H1 (cell line): ENCODE measurements at regions not wholly inside any gene's neighbourhood (a gene's known extent, or its start where the extent isn't known, plus 50 kb on each side); places are given as distances from the start of the nearest gene placed in this dataset.

Source experiments
- CTCF ChIA-PET: fragments of 300-600 bp; sonication (Branson Sonifier 250); formaldehyde crosslinking; loops from one replicate; lab custom pipeline; 2021; ENCODE audit not compliant: partially characterized antibody; lab: Charles Lee
- POLR2A ChIA-PET: fragments of 300-600 bp; sonication (Branson Sonifier 250); formaldehyde crosslinking; loops from one replicate; lab custom pipeline; 2021; ENCODE audit warnings: inconsistent platforms; ENCODE audit not compliant: partially characterized antibody; lab: Charles Lee
- DNase-seq, 2 experiments: peaks; one replicate each; pipeline versions ENCODE4 v3.0.0 to v3.0.0-alpha.2; 2010 to 2022; ENCODE audit warnings: low spot score in 2 of 2, low read depth in 1 of 2, mixed read lengths in 1 of 2
- FAIRE-seq: peaks from 2 replicates; lab custom pipeline; 2011; peaks lifted over from hg19 to GRCh38; lab: Jason Lieb, UNC
- H2AFZ ChIP-seq: 2 replicates; pipeline ENCODE4 v1.8.1; 2012; ENCODE audit warnings: low read length, inconsistent platforms
- H2AK5ac ChIP-seq: 2 replicates; pipeline ENCODE4 v1.6.1; 2013; ENCODE audit warnings: low read depth, low read length
- H2BK120ac ChIP-seq: replicated peaks from 2 replicates; pipeline ENCODE3; 2013; ENCODE audit warnings: low read depth, low read length, inconsistent platforms
- H2BK12ac ChIP-seq: 2 replicates; pipeline ENCODE4 v1.6.1; 2013; ENCODE audit warnings: low read depth, low read length
- H2BK15ac ChIP-seq: 2 replicates; pipeline ENCODE4 v1.6.1; 2013; ENCODE audit warnings: low read length
- H2BK20ac ChIP-seq: 2 replicates; pipeline ENCODE4 v1.6.1; 2013; ENCODE audit warnings: low read length
- H2BK5ac ChIP-seq: 2 replicates; pipeline ENCODE4 v1.6.1; 2013; ENCODE audit warnings: low read depth, low read length
- H3K14ac ChIP-seq: 2 replicates; pipeline ENCODE4 v1.6.1; 2013; ENCODE audit warnings: inconsistent platforms; ENCODE audit not compliant: insufficient read length
- H3K18ac ChIP-seq: 2 replicates; pipeline ENCODE4 v1.6.1; 2013; ENCODE audit warnings: low read length; ENCODE audit errors: extremely low read depth
- H3K23ac ChIP-seq: 2 replicates; pipeline ENCODE4 v1.6.1; 2013; ENCODE audit warnings: inconsistent platforms; ENCODE audit not compliant: insufficient read length
- H3K23me2 ChIP-seq: 2 replicates; pipeline ENCODE4 v1.6.1; 2013; ENCODE audit warnings: low read depth, low read length
- H3K27ac ChIP-seq: 2 replicates; pipeline ENCODE4 v1.6.1; 2011; ENCODE audit warnings: low read depth, low read length, inconsistent platforms
- H3K27me3 ChIP-seq, 4 experiments: replicated peaks in 1 of 4; 1 replicate in 1 of 4; 2 replicates in 3 of 4; pipeline versions ENCODE4 v1.6.1 to v1.8.1; 2011 to 2013; ENCODE audit warnings: low read length in 3 of 4, mild to moderate bottlenecking in 3 of 4, inconsistent platforms in 2 of 4, mixed read lengths in 2 of 4, moderate library complexity in 1 of 4; ENCODE audit not compliant: control insufficient read depth in 3 of 4, insufficient read depth in 3 of 4; ENCODE audit errors: extremely low read depth in 1 of 4
- H3K36me3 ChIP-seq, 4 experiments: 2 replicates each; pipeline versions ENCODE4 v1.6.1 to v1.8.1; 2011 to 2013; ENCODE audit warnings: mild to moderate bottlenecking in 4 of 4, low read length in 3 of 4, moderate library complexity in 2 of 4, control low read depth in 1 of 4, inconsistent platforms in 1 of 4; ENCODE audit not compliant: insufficient read depth in 4 of 4, control insufficient read depth in 2 of 4
- H3K4ac ChIP-seq: replicated peaks from 2 replicates; pipeline ENCODE3; 2013; ENCODE audit warnings: low read length, low read depth, mixed read lengths, inconsistent platforms; ENCODE audit not compliant: insufficient read length
- H3K4me1 ChIP-seq, 4 experiments: replicated peaks in 1 of 4; 1 replicate in 1 of 4; 2 replicates in 3 of 4; pipeline versions ENCODE4 v1.6.1 to v1.8.1; 2011 to 2013; ENCODE audit warnings: low read length in 3 of 4, inconsistent platforms in 2 of 4, mixed read lengths in 1 of 4; ENCODE audit not compliant: insufficient read depth in 4 of 4, control insufficient read depth in 3 of 4
- H3K4me2 ChIP-seq, 2 experiments: 2 replicates each; pipeline versions ENCODE4 v1.6.1 to v1.8.1; 2011 to 2013; ENCODE audit warnings: low read depth in 2 of 2, low read length in 2 of 2, control low read depth in 1 of 2, inconsistent platforms in 1 of 2, mild to moderate bottlenecking in 1 of 2; ENCODE audit not compliant: insufficient read depth in 1 of 2
- H3K4me3 ChIP-seq, 4 experiments: fragments of 200-600, 300-600 bp in 1 of 4; sonication (generic), shearing (Covaris generic), sonication (Bioruptor Twin) in 1 of 4; 2 replicates each; pipeline versions ENCODE4 v1.5.1 to v1.8.1; 2011 to 2016; ENCODE audit warnings: low read length in 4 of 4, low read depth in 3 of 4, control low read depth in 2 of 4, inconsistent platforms in 2 of 4, mild to moderate bottlenecking in 2 of 4, mixed read lengths in 1 of 4, moderate library complexity in 1 of 4; ENCODE audit not compliant: insufficient read depth in 2 of 4; ENCODE audit errors: extremely low read depth in 1 of 4
- H3K56ac ChIP-seq: replicated peaks from 2 replicates; pipeline ENCODE3; 2013; ENCODE audit warnings: low read depth, mild to moderate bottlenecking, mixed read lengths, low read length, inconsistent platforms; ENCODE audit not compliant: insufficient read length
- H3K79me1 ChIP-seq: 2 replicates; pipeline ENCODE4 v1.6.1; 2013; ENCODE audit warnings: low read depth, low read length, control low read depth
- H3K79me2 ChIP-seq, 2 experiments: 2 replicates each; pipeline versions ENCODE4 v1.6.1 to v1.8.1; 2012 to 2013; ENCODE audit warnings: low read length in 2 of 2, mild to moderate bottlenecking in 2 of 2, inconsistent platforms in 1 of 2; ENCODE audit not compliant: insufficient read depth in 2 of 2, control insufficient read depth in 1 of 2
- H3K9ac ChIP-seq, 4 experiments: replicated peaks in 1 of 4; 1 replicate in 1 of 4; 2 replicates in 3 of 4; pipeline versions ENCODE4 v1.6.1 to v1.8.1; 2011 to 2013; ENCODE audit warnings: low read depth in 3 of 4, low read length in 3 of 4, control low read depth in 2 of 4, mild to moderate bottlenecking in 2 of 4, moderate library complexity in 2 of 4, inconsistent platforms in 1 of 4; ENCODE audit errors: extremely low read depth in 1 of 4
- H3K9me3 ChIP-seq, 2 experiments: 2 replicates each; pipeline versions ENCODE4 v1.6.1 to v1.8.1; 2012 to 2013; ENCODE audit warnings: mild to moderate bottlenecking in 2 of 2, moderate library complexity in 2 of 2, control low read depth in 1 of 2, inconsistent platforms in 1 of 2, low read depth in 1 of 2, low read length in 1 of 2, mixed read lengths in 1 of 2; ENCODE audit not compliant: insufficient read depth in 2 of 2
- H4K20me1 ChIP-seq, 2 experiments: replicated peaks in 1 of 2; 2 replicates each; pipeline versions ENCODE3 to v1.8.1; 2011 to 2013; ENCODE audit warnings: inconsistent platforms in 2 of 2, low read length in 2 of 2, mild to moderate bottlenecking in 1 of 2; ENCODE audit not compliant: insufficient read depth in 2 of 2, control insufficient read depth in 1 of 2
- H4K5ac ChIP-seq: 2 replicates; pipeline ENCODE4 v1.6.1; 2013; ENCODE audit warnings: low read length, low read depth, mixed read lengths, inconsistent platforms; ENCODE audit not compliant: insufficient read length
- H4K8ac ChIP-seq: 2 replicates; pipeline ENCODE4 v1.8.0; 2013; ENCODE audit warnings: mild to moderate bottlenecking, moderate library complexity, low read length, inconsistent platforms; ENCODE audit not compliant: insufficient read depth; ENCODE audit errors: extremely low read depth
- H4K91ac ChIP-seq: replicated peaks from 2 replicates; pipeline ENCODE3; 2013; ENCODE audit warnings: low read length, mixed read lengths, inconsistent platforms; ENCODE audit not compliant: insufficient read length
- POLR2AphosphoS5 ChIP-seq: IDR thresholded peaks from 2 replicates; pipeline ENCODE4 v1.6.1; 2011; ENCODE audit warnings: low read depth, low read length

GRCh38 chr9:22198681-22199080 lies 189.6 kb upstream of the CDKN2B start:
- Histone ChIP-seq H4K20me1 (no peaks in the 10 kb centered on the region), H3K18ac (no peak overlapping the region)
- DNase-seq: no peak
- no peak for TF ChIP-seq POLR2AphosphoS5
- TF ChIP-seq, all 59 proteins: peak for 0
- Histone ChIP-seq H3K27me3 (no peaks in the 10 kb centered on the region; a peak in 1 of 7 replicates), H3K27ac (no peak overlapping the region), H4K5ac (no peak overlapping the region), H2AFZ (no peak overlapping the region), H3K23ac (no peak overlapping the region), H2BK12ac (no peak overlapping the region), H3K79me2 (no peaks in the 10 kb centered on the region), H3K23me2 (no peaks in the 10 kb centered on the region), H3K56ac (no peak overlapping the region), H2BK20ac (no peak overlapping the region), H4K91ac (no peak overlapping the region), H3K14ac (no peak overlapping the region), H2BK120ac (no peak overlapping the region), H3K4ac (no peak overlapping the region), H3K4me2 (no peak overlapping the region), H3K79me1 (no peaks in the 10 kb centered on the region), H4K8ac (no peak overlapping the region), H2BK5ac (no peak overlapping the region), H2BK15ac (no peak overlapping the region), H3K36me3 (no peaks in the 10 kb centered on the region), H3K4me1 (no peaks in the 10 kb centered on the region), H3K9ac (no peak overlapping the region), H3K4me3 (no peak overlapping the region), H2AK5ac (no peak overlapping the region), H3K9me3 (peaks cover 0 to 8% of the 10 kb centered on the region in 2 experiments; a peak in 3 of 4 replicates)
- POLR2A ChIA-PET: no interaction called here
- no peak for FAIRE-seq
- CTCF ChIA-PET: interaction anchor here (1.4 kb wide), 1 partner anchor 79 kb away, joined by 3 read pairs; no protein-coding TSS in a partner anchor
